Right lobe of liver (tissue), 4 donors: ENCODE measurements at regions not wholly inside any gene's neighbourhood (a gene's known extent, or its start where the extent isn't known, plus 50 kb on each side); places are given as distances from the start of the nearest gene placed in this dataset.

Experiments used
- POLR2A ChIP-seq: fragments of 450-650 bp; IDR thresholded peaks from one replicate; pipeline ENCODE4 v1.6.1; 2017; ENCODE audit warnings: antibody characterized with exemption, mild to moderate bottlenecking
- TF ChIP-seq, protein P1 (sequence below), 4 donors: fragments of 200-600 bp in 3 of 4; fragments of 450-650 bp in 1 of 4; IDR thresholded peaks; one replicate each; pipeline versions ENCODE4 v1.5.1 to v1.8.0; 2016 to 2022; ENCODE audit warnings: antibody characterized with exemption in 4 of 4, mild to moderate bottlenecking in 2 of 4
- donor health status: DM: no; HTN: no; CAD: no.
- donor health status: DM: no; HTN: no; CAD: no.
- donor health status: DM: no; HTN: yes; CAD: no.

DNA sequence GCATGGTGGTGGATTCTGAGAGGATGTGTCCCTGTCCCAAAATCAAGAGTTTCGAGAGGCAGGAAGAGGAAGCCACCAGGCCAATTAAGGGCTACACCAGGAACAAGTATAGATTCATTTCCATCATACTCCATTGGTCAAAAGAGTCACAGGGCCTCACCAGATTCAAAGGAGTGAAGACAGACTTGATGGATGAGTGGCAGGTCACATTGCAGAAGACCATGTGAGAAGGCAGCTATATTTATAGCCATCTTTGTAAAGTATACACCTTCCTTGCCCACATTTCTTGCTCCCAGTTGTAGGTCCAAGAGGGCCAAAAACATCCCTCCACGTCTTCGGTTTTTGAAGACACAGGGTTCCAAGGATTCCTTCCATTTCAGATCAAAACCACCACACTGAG lies 406.0 kb downstream of the BCOR start:
- TF ChIP-seq, protein P1, sequence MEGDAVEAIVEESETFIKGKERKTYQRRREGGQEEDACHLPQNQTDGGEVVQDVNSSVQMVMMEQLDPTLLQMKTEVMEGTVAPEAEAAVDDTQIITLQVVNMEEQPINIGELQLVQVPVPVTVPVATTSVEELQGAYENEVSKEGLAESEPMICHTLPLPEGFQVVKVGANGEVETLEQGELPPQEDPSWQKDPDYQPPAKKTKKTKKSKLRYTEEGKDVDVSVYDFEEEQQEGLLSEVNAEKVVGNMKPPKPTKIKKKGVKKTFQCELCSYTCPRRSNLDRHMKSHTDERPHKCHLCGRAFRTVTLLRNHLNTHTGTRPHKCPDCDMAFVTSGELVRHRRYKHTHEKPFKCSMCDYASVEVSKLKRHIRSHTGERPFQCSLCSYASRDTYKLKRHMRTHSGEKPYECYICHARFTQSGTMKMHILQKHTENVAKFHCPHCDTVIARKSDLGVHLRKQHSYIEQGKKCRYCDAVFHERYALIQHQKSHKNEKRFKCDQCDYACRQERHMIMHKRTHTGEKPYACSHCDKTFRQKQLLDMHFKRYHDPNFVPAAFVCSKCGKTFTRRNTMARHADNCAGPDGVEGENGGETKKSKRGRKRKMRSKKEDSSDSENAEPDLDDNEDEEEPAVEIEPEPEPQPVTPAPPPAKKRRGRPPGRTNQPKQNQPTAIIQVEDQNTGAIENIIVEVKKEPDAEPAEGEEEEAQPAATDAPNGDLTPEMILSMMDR (IDR thresholded peaks at IDR 0.05) = no peak
- TF ChIP-seq POLR2A = no peak
